Hematopoietic multipotent progenitor cell treated with erythropoietin and hydrocortisone succinate and interleukin-3 and kit ligand, for 8 days (in vitro differentiated cells): ENCODE measurements at regions not wholly inside any gene's neighbourhood (a gene's known extent, or its start where the extent isn't known, plus 50 kb on each side); places are given as distances from the start of the nearest gene placed in this dataset.
"Not testable (repeated sequence)": the region's sequence is repeated elsewhere in the genome, so short reads cannot be mapped to it uniquely, and the experiment has no call there.

ENCODE experiments used
- DNase-seq: peaks from one replicate; pipeline ENCODE4 v3.0.0-alpha.2; 2015

- no peak for DNase-seq
Measured at GRCh38 chr5:156170351-156170961, 156.5 kb upstream of the SGCD start.

GRCh38 chr5:156174225-156174624, 152.7 kb upstream of the SGCD start:
- no peak for DNase-seq

- no peak for DNase-seq
Measured at GRCh38 chr5:156178117-156178516, 148.8 kb upstream of the SGCD start.

- DNase-seq = no peak
Measured at GRCh38 chr5:156181656-156182055, 145.3 kb upstream of the SGCD start.

DNA sequence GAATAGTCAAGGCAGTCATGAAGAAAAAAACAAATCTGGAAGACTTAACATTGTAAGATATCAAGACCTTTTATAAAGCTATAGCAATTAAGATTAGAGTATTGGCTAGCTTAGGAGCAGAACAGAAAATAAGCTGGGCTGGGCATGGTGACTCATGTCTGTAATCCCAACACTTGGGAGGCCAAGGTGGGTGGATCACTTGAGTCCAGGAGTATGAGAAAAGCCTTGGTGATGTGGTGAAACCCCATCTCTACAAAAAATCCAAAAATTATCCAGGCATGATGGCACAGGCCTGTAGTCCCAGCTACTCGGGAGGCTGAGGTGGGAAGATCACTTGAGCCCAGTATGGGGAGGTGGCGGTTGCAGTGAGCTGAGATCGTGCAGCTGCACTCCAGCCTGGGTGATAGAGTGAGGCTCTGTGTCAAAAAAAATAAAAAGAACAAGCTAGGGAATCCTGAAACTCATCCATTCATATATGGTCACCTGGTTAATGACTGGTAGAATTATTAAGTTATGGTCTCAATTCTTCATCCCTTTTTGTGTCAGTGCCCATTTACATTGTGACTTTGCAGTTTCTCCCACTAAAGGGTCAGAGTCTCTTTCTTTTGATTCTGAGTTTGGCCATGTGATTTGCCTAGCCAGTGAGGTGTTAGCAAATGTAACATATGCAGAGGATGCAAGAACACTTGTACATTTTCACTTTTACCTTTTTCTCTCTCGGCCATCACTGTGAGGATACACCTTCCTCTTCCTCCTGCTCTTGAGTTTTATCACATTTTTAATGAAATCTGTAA, 144.6 kb upstream of the SGCD start:
- DNase-seq = no peak

- DNase-seq = no peak
Measured at GRCh38 chr5:156186760-156187159, 140.2 kb upstream of the SGCD start.

DNA sequence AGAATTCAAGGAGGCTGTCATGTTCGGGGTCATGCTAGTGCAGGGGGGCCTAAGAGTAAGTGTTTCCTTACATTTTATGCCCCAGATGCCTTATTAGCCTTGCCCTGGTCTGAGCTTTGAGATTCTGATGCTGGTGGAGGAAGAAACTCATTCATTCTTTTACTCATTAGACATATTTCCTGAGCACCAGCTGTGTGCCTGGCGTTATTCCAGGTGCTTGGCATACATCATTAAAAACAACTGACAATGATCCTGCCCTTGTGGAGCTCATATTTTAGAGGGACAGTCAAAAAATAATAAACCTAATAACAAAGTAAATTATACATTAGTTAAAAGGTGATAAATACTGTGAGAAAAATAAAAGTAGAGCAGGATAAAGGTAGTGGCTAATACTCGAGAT, 138.9 kb upstream of the SGCD start:
- no peak for DNase-seq

DNA sequence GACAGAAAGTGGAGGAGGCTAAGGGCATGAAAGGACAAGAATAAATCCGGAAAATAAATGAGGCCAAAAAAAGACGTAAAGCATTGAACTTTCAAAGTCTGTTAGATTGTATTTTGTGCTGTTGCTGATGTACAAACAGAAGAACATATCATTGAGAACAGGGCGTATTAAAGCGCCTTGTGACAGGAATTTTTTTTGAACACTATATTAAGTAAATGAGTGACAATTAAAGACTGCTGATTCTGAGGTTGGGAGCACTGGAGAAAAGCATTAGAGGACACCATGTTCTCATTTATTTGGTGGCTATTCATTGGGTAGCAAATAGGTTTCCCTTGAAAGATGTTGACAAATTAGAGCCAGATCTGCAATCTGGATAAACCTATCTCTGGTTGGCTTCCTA, 137.3 kb upstream of the SGCD start:
- DNase-seq = no peak

DNA sequence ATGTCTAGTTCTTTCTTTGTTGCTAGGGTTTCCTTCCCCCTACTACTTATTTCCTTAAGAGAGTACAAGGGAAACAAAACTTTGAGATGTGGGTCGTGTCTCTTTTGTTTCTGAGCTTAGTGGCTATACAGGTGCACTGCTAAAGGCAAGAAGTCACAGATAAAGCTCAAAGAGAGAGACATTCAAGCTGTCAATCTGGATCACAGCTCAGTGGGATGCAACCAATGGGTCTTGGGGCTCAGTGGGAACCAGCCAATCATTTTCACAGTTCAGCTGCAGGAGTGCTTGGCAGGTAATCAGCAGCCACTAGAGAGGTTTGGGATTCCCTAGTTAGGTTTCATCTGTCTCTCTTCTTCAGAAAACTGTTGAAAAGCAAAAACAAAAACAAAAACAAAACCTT, 135.4 kb upstream of the SGCD start:
- no peak for DNase-seq

- DNase-seq = no peak
Measured at GRCh38 chr5:156197042-156197635, 129.8 kb upstream of the SGCD start.

- no peak for DNase-seq
Measured at GRCh38 chr5:156199045-156199444, 127.9 kb upstream of the SGCD start.

DNA sequence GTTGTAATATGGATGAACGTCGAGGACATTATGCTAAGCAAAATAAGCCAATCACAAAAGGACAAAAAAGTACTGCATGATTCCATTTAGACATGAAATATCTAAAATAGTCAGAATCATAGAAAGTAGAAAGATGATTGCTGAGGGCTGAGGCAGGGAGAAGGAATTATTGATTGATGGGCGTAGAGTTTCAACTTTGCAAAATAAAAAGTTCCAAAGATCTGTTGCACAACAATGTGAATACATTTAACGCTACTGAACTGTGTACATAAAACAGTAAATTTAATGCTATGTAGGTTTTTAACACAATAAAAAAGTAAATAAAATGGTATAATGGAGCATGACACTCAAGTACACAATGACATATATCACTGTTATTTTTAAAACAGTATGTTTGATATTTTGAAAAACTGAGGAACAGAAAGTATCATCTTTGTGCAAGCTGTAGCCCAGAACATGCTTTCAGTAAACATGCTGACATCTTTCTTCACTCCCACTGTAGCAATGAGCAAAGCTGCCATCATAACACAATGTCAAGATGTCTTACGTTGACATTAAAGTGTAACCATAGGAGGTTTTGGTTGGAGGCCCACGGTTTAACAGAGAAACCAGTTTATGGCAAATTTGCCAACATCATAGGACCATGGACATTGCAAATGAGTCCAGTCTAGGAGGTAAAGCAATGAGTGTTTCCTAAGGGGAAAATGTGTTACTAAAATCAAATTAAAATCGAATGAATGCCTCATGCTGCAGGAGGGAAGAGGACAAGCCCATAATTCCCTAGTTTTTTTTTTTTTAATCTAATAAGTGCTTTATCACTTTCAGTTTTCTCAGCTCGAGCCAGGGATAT, 125.8 kb upstream of the SGCD start:
- DNase-seq = no peak

DNA sequence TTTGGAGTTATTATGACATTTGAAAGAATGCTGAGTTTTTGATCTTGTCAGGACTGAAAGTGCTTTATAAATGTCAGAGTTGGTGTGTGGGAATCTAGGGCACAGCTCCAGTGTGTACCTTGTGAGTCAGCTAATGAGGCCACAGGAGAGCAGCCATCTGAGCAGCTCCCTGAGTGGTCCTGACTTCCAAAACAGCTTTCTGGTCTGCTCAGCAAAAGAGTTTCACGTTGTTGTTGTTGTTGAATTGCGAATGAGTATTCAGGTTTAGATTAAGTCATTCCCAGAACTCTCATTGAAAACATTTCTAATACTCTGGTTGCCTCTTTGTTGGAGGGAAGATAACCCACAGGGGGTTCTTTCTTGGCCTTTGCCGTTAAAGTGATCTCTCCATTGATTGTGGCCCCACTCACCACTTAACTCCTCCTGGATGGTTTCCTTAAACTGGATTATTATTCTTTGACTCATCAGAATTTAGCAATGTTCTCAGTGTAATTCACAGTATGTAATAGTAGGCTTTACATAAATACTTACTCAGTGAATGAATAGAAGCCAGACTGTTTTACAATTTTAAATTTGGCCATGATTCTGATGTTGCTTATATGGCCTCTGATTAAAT, 125.1 kb upstream of the SGCD start:
- no peak for DNase-seq

DNA sequence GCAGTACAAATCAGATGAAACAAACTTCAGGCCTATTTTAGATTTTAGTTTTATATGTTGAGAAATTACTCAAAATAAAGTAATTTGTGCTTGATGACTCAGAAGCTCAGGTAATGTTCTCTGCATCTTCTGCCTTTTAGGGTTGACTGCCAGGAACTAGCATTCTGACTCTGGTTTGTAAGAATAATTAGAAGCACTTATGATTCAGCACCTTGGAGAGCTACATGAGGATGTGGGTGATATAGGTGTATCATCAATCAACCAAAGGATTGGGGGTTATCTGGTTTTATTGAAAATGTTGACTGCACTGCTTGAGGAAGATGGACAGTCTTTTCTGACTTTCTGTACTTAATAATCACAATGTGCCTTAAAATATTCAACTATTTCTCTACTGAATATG, 118.7 kb upstream of the SGCD start:
- peak; percentile 21 for DNase-seq

- DNase-seq = no peak
Measured at GRCh38 chr5:156218367-156219158, 108.4 kb upstream of the SGCD start.

- DNase-seq = no peak
Measured at GRCh38 chr5:156219483-156220005, 107.4 kb upstream of the SGCD start.

- DNase-seq = no peak
Measured at GRCh38 chr5:156221816-156222215, 105.1 kb upstream of the SGCD start.

DNA sequence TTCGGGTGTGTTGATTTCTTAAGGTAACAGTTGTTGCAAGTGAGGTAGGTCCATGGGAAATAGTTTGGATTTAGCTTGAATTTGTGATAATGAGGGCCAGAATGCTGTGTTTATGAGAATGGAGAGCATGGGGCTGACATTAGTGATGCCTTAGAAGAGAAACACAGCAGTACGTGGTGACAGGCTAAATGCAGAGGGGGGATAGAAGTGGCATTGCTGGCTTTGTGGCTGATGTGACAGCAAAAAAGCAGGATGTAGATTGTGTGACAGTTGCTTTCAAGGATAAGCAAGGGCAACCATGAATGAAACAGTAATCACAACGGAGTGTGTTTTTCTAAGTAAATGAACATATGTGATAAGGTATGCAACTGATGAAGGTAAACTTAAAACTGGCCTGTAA, 103.4 kb upstream of the SGCD start:
- DNase-seq = no peak

DNA sequence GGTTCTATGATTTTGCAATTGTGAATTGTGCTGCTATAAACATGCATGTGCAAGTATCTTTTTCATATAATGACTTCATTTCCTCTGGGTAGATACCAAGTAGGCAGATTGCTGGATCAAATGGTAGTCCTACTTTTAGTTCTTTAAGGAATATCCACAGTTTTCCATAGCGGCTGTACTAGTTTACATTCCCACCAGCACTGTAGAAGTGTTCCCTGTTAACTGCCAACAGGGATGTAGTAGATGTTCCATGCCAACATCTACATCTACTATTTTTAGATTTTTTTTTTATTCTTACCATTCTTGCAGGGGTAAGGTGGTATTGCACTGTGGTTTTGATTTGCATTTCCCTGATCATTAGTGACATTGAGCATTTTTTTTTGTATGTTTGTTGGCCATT, 100.5 kb upstream of the SGCD start:
- DNase-seq = not testable (repeated sequence)

DNA sequence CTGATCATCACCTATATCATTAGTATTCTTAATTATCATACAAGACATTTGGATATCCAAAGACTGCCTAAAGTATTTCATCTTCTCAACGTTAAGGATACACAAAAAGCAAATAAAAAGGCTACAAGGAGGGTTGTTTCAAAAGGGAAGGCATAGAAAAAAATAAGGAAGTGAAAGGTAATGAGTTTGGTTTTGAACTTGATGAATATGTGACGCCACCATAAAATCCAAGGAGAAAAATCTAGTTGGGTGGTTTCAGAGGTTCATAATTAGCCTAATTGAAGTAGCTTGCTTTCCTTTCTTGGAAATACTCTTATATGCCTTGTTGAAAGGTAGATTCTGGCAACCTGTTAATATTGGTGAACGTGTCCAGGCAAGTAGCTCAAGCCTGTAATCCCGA, 96.1 kb upstream of the SGCD start:
- no peak for DNase-seq

DNA sequence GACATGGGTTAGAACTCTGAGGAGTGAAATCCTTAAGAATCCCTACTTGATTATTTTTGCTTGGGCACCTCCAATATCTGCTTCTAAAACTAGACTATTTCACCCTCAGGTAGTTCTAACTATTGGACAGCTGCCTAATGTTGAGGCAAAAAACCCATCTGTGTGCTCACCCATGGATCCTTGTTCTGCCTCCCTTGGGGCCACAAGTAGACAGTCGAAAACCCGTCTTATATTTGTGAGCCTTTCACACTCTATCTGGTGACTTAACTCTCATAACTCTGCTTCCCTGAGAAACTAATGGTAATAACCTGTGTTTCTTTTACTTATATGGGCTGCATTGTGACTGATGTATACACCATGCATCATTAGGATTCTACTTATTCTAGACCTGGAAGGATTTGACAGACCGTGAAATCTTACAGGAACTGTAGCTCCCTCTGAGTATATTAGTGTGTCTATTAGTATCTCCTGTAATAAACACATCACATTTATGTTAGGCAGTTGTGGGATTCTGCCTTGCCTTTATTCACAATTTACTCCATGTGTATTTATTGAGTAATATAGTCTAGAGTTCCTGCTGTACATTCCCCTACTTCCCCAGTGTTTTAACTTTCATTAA, 94.6 kb upstream of the SGCD start:
- DNase-seq = no peak
